Ammon's horn (tissue), 1 donor: ENCODE measurements at regions not wholly inside any gene's neighbourhood (a gene's known extent, or its start where the extent isn't known, plus 50 kb on each side); places are given as distances from the start of the nearest gene placed in this dataset.

Source experiments
- DNase-seq: peaks from one replicate; pipeline ENCODE4 v3.0.0-alpha.2; 2016; ENCODE audit warnings: low spot score

GRCh38 chr20:56957737-56958553 is 308.5 kb downstream of the BMP7 start:
- no peak for DNase-seq

GRCh38 chr20:56964901-56965300 is 301.5 kb downstream of the BMP7 start:
- no peak for DNase-seq

GRCh38 chr20:56967916-56968315 is 298.5 kb downstream of the BMP7 start:
- no peak for DNase-seq

- DNase-seq: no peak
Observed at GRCh38 chr20:56968376-56969048, 297.9 kb downstream of the BMP7 start.

GRCh38 chr20:56974499-56975250 is 291.8 kb downstream of the BMP7 start:
- DNase-seq: peak; percentile 57

- no peak for DNase-seq
Observed at GRCh38 chr20:56975838-56976237, 290.6 kb downstream of the BMP7 start.

- DNase-seq: no peak
Observed at GRCh38 chr20:56976336-56976735, 290.1 kb downstream of the BMP7 start.

GRCh38 chr20:56978475-56978874 is 288.0 kb downstream of the BMP7 start:
- no peak for DNase-seq

GRCh38 chr20:56979125-56979524 is 287.3 kb downstream of the BMP7 start:
- no peak for DNase-seq

GRCh38 chr20:56981301-56981700 is 285.1 kb downstream of the BMP7 start:
- DNase-seq: no peak

- no peak for DNase-seq
Observed at GRCh38 chr20:56983813-56984212, 282.6 kb downstream of the BMP7 start.

GRCh38 chr20:56985066-56985685 is 281.3 kb downstream of the BMP7 start:
- DNase-seq: no peak

GRCh38 chr20:56986476-56986875 is 280.0 kb downstream of the BMP7 start:
- DNase-seq: no peak

- DNase-seq: no peak
Observed at GRCh38 chr20:56986931-56987720, 279.3 kb downstream of the BMP7 start.

- DNase-seq: no peak
Observed at GRCh38 chr20:56987986-56988385, 278.5 kb downstream of the BMP7 start.

GRCh38 chr20:56988446-56988845 is 278.0 kb downstream of the BMP7 start:
- DNase-seq: no peak

GRCh38 chr20:56989516-56989915 is 276.9 kb downstream of the BMP7 start:
- DNase-seq: no peak

- DNase-seq: no peak
Observed at GRCh38 chr20:56993020-56993559, 273.4 kb downstream of the BMP7 start.

- DNase-seq: no peak
Observed at GRCh38 chr20:56994006-56994405, 272.4 kb downstream of the BMP7 start.

GRCh38 chr20:56995149-56995548 is 271.3 kb downstream of the BMP7 start:
- DNase-seq: no peak

- DNase-seq: no peak
Observed at GRCh38 chr20:56995635-56996075, 270.8 kb downstream of the BMP7 start.
